Peyer's patch (tissue), 4 donors: ENCODE measurements at regions not wholly inside any gene's neighbourhood (a gene's known extent, or its start where the extent isn't known, plus 50 kb on each side); places are given as distances from the start of the nearest gene placed in this dataset.

Experiments used
- DNase-seq, 3 donors: peaks; one replicate each; pipeline ENCODE4 v3.0.0-alpha.2; 2017 to 2019
- H3K27ac ChIP-seq, 4 donors: fragments of 200-600 bp; sonication (generic); one replicate each; pipeline ENCODE4 v1.5.1; 2016 to 2019
- H3K27me3 ChIP-seq, 2 donors: fragments of 200-600 bp; sonication (generic); one replicate each; pipeline ENCODE4 v1.5.1; 2019
- H3K36me3 ChIP-seq, 3 donors: fragments of 200-600 bp; sonication (generic); one replicate each; pipeline ENCODE4 v1.5.1; 2016 to 2019
- H3K4me1 ChIP-seq, 4 donors: fragments of 200-600 bp; sonication (generic); one replicate each; pipeline ENCODE4 v1.5.1; 2016 to 2019
- H3K4me3 ChIP-seq, 4 donors: fragments of 200-600 bp; sonication (generic); 1 replicate in 3 of 4; 2 replicates in 1 of 4; pipeline ENCODE4 v1.5.1; 2016 to 2019; ENCODE audit warnings: mild to moderate bottlenecking in 1 of 4
- H3K9me3 ChIP-seq, 4 donors: fragments of 200-600 bp; sonication (generic); one replicate each; pipeline ENCODE4 v1.5.1; 2016 to 2019; ENCODE audit warnings: mild to moderate bottlenecking in 1 of 4
- POLR2A ChIP-seq, 2 donors: fragments of 450-650 bp; IDR thresholded peaks; one replicate each; pipeline ENCODE4 v1.5.1; 2017; ENCODE audit warnings: antibody characterized with exemption in 2 of 2, mild to moderate bottlenecking in 2 of 2, moderate library complexity in 2 of 2
- TF ChIP-seq, protein P1 (sequence below), 6 experiments: fragments of 450-650 bp in 4 of 6; fragments of 200-600 bp in 2 of 6; sonication (generic) in 1 of 6; IDR thresholded peaks; one replicate each; pipeline ENCODE4 v1.5.1; 2017 to 2019; ENCODE audit warnings: antibody characterized with exemption in 6 of 6, mild to moderate bottlenecking in 3 of 6, moderate library complexity in 1 of 6

GRCh38 chr5:126339215-126339805 lies 83.9 kb upstream of the GRAMD2B start:
- TF ChIP-seq, protein P1, sequence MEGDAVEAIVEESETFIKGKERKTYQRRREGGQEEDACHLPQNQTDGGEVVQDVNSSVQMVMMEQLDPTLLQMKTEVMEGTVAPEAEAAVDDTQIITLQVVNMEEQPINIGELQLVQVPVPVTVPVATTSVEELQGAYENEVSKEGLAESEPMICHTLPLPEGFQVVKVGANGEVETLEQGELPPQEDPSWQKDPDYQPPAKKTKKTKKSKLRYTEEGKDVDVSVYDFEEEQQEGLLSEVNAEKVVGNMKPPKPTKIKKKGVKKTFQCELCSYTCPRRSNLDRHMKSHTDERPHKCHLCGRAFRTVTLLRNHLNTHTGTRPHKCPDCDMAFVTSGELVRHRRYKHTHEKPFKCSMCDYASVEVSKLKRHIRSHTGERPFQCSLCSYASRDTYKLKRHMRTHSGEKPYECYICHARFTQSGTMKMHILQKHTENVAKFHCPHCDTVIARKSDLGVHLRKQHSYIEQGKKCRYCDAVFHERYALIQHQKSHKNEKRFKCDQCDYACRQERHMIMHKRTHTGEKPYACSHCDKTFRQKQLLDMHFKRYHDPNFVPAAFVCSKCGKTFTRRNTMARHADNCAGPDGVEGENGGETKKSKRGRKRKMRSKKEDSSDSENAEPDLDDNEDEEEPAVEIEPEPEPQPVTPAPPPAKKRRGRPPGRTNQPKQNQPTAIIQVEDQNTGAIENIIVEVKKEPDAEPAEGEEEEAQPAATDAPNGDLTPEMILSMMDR (IDR thresholded peaks at IDR 0.05) = peak; percentile 62 to 95 (median 91)
- TF ChIP-seq POLR2A (IDR thresholded peaks at IDR 0.05) = no peak
- Histone ChIP-seq H3K27me3 (no peaks in the 10 kb centered on the region), H3K4me3 (no peak overlapping the region), H3K36me3 (no peaks in the 10 kb centered on the region), H3K9me3 (no peaks in the 10 kb centered on the region), H3K4me1 (no peaks in the 10 kb centered on the region), H3K27ac (no peak overlapping the region)
- DNase-seq = peak in 2 of 3 donors; percentile 48 to 68

DNA sequence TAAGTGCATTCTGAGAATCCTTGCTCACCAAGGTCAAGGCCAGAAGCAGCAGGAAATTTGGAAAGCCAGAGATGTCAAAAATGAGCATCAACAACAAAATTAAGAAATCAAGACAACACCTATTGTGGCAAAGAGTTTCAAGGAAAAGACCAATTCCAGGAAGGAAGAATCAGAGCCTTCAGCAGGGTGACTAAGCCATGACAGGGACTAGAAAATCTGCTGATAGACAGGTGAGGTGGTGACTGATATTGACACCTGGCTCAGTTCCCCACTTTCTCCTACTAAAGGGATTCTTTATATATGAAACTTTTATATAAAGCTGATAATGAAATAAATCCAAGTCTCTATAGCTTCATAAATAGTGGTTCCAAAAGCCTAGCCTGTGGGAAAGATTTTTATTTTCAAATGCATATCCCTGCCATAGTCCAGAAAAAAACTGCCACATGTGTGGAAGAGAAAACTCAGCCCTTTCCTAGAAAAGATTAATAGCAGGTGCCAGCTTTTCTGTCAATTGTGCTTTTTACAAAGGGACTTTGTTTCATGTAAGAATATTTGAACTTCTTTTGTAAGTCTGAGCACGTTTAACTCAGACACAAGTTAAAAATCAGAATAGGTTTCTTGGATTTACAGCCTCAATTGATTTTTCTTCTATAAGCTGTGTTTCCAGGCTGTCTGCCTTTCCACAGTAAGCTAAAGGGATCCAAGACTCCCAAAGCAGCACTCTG lies 81.1 kb upstream of the GRAMD2B start:
- TF ChIP-seq POLR2A (IDR thresholded peaks at IDR 0.05) = no peak
- TF ChIP-seq, protein P1 (IDR thresholded peaks at IDR 0.05) = no peak
- no peaks in the 10 kb centered on the region for H3K9me3 ChIP-seq

DNA sequence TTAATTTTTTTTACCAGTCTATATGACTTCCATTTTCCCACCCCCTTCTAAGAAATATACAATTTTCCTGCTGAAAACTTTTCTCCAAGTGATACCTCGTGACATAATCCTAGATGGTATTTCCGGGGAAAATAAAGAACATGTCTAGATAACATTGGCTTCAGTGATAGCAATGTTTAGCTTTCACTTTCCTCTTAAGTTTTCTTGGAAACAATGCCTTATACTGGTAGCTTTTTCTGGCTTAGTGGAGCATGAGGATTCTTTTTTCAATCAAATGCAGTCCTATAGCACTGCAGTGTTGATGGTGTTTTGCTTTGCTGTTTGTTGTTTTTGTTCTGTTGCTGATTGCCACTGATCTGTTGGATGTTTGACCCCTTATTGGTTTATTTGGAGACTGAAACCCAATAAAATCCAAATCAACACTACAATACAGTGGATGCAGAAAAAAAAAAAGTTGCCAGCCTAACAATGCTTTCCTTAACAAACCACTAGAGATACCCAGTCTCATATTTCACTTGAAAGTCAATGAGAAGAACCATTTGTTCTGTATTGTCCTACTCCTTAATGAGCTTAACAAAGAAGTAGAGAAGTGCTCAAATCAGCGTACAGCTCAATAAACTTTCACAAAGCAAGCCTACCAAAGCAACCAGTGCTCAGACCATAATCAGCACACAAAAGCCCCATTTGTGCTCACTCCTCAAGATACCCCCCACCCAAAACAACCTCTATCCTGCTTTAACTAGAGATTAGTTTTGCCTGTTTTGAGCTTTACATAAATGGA lies 74.2 kb upstream of the GRAMD2B start:
- Histone ChIP-seq H3K9me3 (no peaks in the 10 kb centered on the region), H3K27me3 (no peaks in the 10 kb centered on the region), H3K36me3 (no peaks in the 10 kb centered on the region), H3K4me1 (peaks cover 0 to 1% (median 0%) of the 10 kb centered on the region in 4 donors), H3K4me3 (no peak overlapping the region), H3K27ac (no peak overlapping the region)
- no peak for DNase-seq
- TF ChIP-seq POLR2A (IDR thresholded peaks at IDR 0.05) = no peak
- TF ChIP-seq, protein P1 (IDR thresholded peaks at IDR 0.05) = no peak

More for the DNA sequence above, 81.1 kb upstream of the GRAMD2B start:
- DNase-seq = no peak
- Histone ChIP-seq H3K27ac (no peak overlapping the region), H3K4me3 (no peak overlapping the region), H3K27me3 (no peaks in the 10 kb centered on the region), H3K36me3 (no peaks in the 10 kb centered on the region), H3K4me1 (no peaks in the 10 kb centered on the region)

GRCh38 chr5:126351153-126351552 lies 72.1 kb upstream of the GRAMD2B start:
- no peak for DNase-seq
- no peak overlapping the region for H3K4me3 ChIP-seq
- no peak overlapping the region for H3K27ac ChIP-seq
- H3K9me3 ChIP-seq = no peaks in the 10 kb centered on the region
- peaks cover 0 to 20% (median 0%) of the 10 kb centered on the region in 4 donors for H3K4me1 ChIP-seq
- no peaks in the 10 kb centered on the region for H3K36me3 ChIP-seq
- H3K27me3 ChIP-seq = no peaks in the 10 kb centered on the region
- no peak for TF ChIP-seq POLR2A (IDR thresholded peaks at IDR 0.05)
- TF ChIP-seq, protein P1 (IDR thresholded peaks at IDR 0.05) = no peak

DNA sequence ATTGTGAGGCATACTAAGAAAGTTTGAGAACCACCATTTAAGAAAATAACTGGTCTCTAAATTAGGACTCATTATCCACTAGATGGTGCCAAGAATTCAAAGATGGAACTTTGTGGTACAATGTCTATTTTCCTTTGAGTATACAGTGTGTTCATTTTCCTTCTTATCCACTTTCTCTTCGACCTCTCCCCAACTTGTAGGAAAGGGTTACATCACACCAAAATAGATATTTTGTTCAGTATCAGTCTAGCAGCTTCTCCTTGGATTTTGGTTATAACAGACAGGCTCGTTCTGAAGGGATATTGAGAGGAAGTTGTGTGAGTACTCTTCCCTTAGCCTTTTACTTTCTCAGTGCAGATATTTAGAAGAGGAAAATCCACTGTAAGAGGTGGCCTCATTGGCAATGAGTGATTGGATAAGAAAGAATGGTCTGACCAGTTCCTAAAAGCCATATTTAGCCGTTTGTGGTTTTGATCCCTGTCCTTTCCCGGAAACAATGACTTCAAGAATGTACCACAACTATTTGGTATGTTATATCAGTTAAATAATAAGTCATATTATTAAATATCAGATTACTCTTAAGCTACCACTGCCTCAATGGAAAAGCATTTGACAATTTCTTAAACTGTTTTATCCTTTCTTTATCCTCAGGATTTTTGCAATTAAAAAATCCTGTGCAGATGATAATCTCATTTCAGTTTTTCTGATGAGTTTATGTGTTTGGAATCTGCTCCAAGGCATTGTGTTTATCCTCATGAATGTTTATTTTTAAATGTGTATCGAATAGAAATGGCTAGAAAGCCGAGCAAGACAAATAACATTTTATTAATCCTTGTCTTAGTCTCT lies 69.0 kb upstream of the GRAMD2B start:
- H3K9me3 ChIP-seq = no peaks in the 10 kb centered on the region
- no peaks in the 10 kb centered on the region for H3K27me3 ChIP-seq
- H3K36me3 ChIP-seq = no peaks in the 10 kb centered on the region
- peaks cover 0 to 21% (median 1%) of the 10 kb centered on the region in 4 donors for H3K4me1 ChIP-seq
- H3K27ac ChIP-seq = peak overlapping the region in 3 of 4 donors; percentile 15 to 59 (median 44)
- H3K4me3 ChIP-seq = peak overlapping the region in 2 of 4 donors; percentile 13 to 21
- DNase-seq = no peak
- TF ChIP-seq, protein P1 (IDR thresholded peaks at IDR 0.05) = peak in 5 of 6 experiments; percentile 44 to 88 (median 76)
- TF ChIP-seq POLR2A (IDR thresholded peaks at IDR 0.05) = no peak
